ENCODE measurements at regions not wholly inside any gene's neighbourhood (a gene's known extent, or its start where the extent isn't known, plus 50 kb on each side); places are given as distances from the start of the nearest gene placed in this dataset.

- ATAC-seq (no peak), DNase-seq (no peak)
- 86 to 90% (median 88%) methylated on average over 3 of the region's 3 CpGs for WGBS, 4 donors
- intact Hi-C loops (cut with DNase I) = no loop called here
- H3K27ac ChIP-seq = no peak overlapping the region
- no peak overlapping the region for H3K4me3 ChIP-seq
- TF ChIP-seq CTCF (IDR thresholded peaks at IDR 0.05) (no peak), POLR2A (IDR thresholded peaks at IDR 0.05) (no peak)
- no peaks in the 10 kb centered on the region for H3K4me1 ChIP-seq
- H3K9me3 ChIP-seq = no peaks in the 10 kb centered on the region
- H3K36me3 ChIP-seq = no peaks in the 10 kb centered on the region
- H3K27me3 ChIP-seq = no peaks in the 10 kb centered on the region
Observed at GRCh38 chr2:81247648-81248047, 943.1 kb upstream of the LRRTM1 start.

GRCh38 chr2:81242501-81242900 lies 937.9 kb upstream of the LRRTM1 start:
- WGBS, 4 donors = 49 to 61% (median 55%) methylated on average over 2 of the region's 2 CpGs
- Histone ChIP-seq H3K4me1 (no peaks in the 10 kb centered on the region), H3K27ac (no peak overlapping the region), H3K36me3 (no peaks in the 10 kb centered on the region), H3K9me3 (peaks cover 0 to 3% (median 0%) of the 10 kb centered on the region in 12 donors), H3K4me3 (no peak overlapping the region), H3K27me3 (no peaks in the 10 kb centered on the region)
- intact Hi-C loops (cut with DNase I) = no loop called here
- ATAC-seq (no peak), DNase-seq (no peak)
- TF ChIP-seq POLR2A (IDR thresholded peaks at IDR 0.05) (no peak), CTCF (IDR thresholded peaks at IDR 0.05) (no peak)

- Histone ChIP-seq H3K27ac (no peak overlapping the region), H3K27me3 (no peaks in the 10 kb centered on the region), H3K36me3 (no peaks in the 10 kb centered on the region), H3K4me1 (no peaks in the 10 kb centered on the region), H3K9me3 (peaks cover 0 to 6% (median 0%) of the 10 kb centered on the region in 12 donors), H3K4me3 (no peak overlapping the region)
- no peak for ATAC-seq
- TF ChIP-seq CTCF (IDR thresholded peaks at IDR 0.05) = no peak
- TF ChIP-seq POLR2A (IDR thresholded peaks at IDR 0.05) = no peak
- intact Hi-C loops (cut with DNase I) = no loop called here
- 54 to 64% (median 62%) methylated on average over 2 of the region's 2 CpGs for WGBS, 4 donors
- DNase-seq = no peak
Observed at GRCh38 chr2:81238462-81238861, 933.9 kb upstream of the LRRTM1 start.

GRCh38 chr2:81235601-81236000 lies 931.0 kb upstream of the LRRTM1 start:
- H3K4me3 ChIP-seq = no peak overlapping the region
- peaks cover 0 to 6% (median 0%) of the 10 kb centered on the region in 12 donors for H3K9me3 ChIP-seq
- no peaks in the 10 kb centered on the region for H3K27me3 ChIP-seq
- H3K27ac ChIP-seq = no peak overlapping the region
- intact Hi-C loops (cut with DNase I) = no loop called here
- DNase-seq (no peak), ATAC-seq (no peak)
- no peaks in the 10 kb centered on the region for H3K36me3 ChIP-seq
- WGBS, 4 donors = 58 to 77% (median 72%) methylated on average over 1 of the region's 1 CpG
- no peaks in the 10 kb centered on the region for H3K4me1 ChIP-seq
- no peak for TF ChIP-seq POLR2A (IDR thresholded peaks at IDR 0.05)
- TF ChIP-seq CTCF (IDR thresholded peaks at IDR 0.05) = no peak

All from heart left ventricle (tissue), 16 donors.